GM23338 (cell line): ENCODE measurements at regions not wholly inside any gene's neighbourhood (a gene's known extent, or its start where the extent isn't known, plus 50 kb on each side); places are given as distances from the start of the nearest gene placed in this dataset.

Source experiments
- ATAC-seq: fragments of 200-7000 bp; cut with Tn5 transposase; 3 replicates; pipeline ENCODE4 v1.9.1; 2020
- DNase-seq: peaks from one replicate; pipeline ENCODE4 v3.0.0-alpha.2; 2015; ENCODE audit warnings: low spot score
- H2AFZ ChIP-seq: fragments of 200-600 bp; sonication (generic); 2 replicates; pipeline ENCODE4 v1.8.0; 2016; ENCODE audit warnings: antibody characterized with exemption, mild to moderate bottlenecking, moderate library complexity
- H3F3A ChIP-seq: fragments of 200-600 bp; sonication (generic); replicated peaks from 2 replicates; pipeline ENCODE4 v1.8.0; 2017; ENCODE audit warnings: antibody characterized with exemption, mixed run types, low read depth
- H3K27ac ChIP-seq: fragments of 200-600 bp; sonication (generic); 2 replicates; pipeline ENCODE4 v1.6.1; 2016; ENCODE audit warnings: low read depth
- H3K27me3 ChIP-seq: fragments of 200-600 bp; sonication (generic); 2 replicates; pipeline ENCODE4 v1.8.0; 2016; ENCODE audit warnings: mild to moderate bottlenecking, mixed run types, moderate library complexity; ENCODE audit not compliant: insufficient read depth
- H3K36me3 ChIP-seq: fragments of 200-600 bp; sonication (generic); 2 replicates; pipeline ENCODE4 v1.8.0; 2016; ENCODE audit warnings: mild to moderate bottlenecking; ENCODE audit not compliant: insufficient read depth
- H3K4me1 ChIP-seq: fragments of 200-600 bp; sonication (generic); 2 replicates; pipeline ENCODE4 v1.8.0; 2016; ENCODE audit warnings: mild to moderate bottlenecking, moderate library complexity; ENCODE audit not compliant: insufficient read depth
- H3K4me2 ChIP-seq: fragments of 200-600 bp; sonication (generic); 2 replicates; pipeline ENCODE4 v1.7.1; 2017; ENCODE audit warnings: mixed run types
- H3K4me3 ChIP-seq: fragments of 200-600 bp; sonication (generic); 2 replicates; pipeline ENCODE4 v1.6.1; 2016; ENCODE audit warnings: mixed run types
- H3K79me2 ChIP-seq: fragments of 200-600 bp; sonication (generic); replicated peaks from 2 replicates; pipeline ENCODE4 v1.8.0; 2017; ENCODE audit warnings: mild to moderate bottlenecking; ENCODE audit not compliant: insufficient read depth
- H3K9me2 ChIP-seq: fragments of 200-600 bp; sonication (generic); 2 replicates; pipeline ENCODE4 v1.8.0; 2017; ENCODE audit not compliant: insufficient read depth
- H4K20me1 ChIP-seq: fragments of 200-600 bp; sonication (generic); replicated peaks from 2 replicates; pipeline ENCODE4 v1.8.0; 2017; ENCODE audit warnings: mild to moderate bottlenecking; ENCODE audit not compliant: insufficient read depth
- H3K27ac Mint-ChIP-seq: 2 replicates; pipeline ENCODE4 v1.8.0; 2020; ENCODE audit warnings: inconsistent platforms, mild to moderate bottlenecking, moderate library complexity, mixed read lengths
- H3K27me3 Mint-ChIP-seq: 3 replicates; pipeline ENCODE4 v1.8.0; 2022; ENCODE audit warnings: low read depth, mild to moderate bottlenecking, moderate library complexity, mixed read lengths, inconsistent platforms; ENCODE audit not compliant: insufficient read depth, poor library complexity
- H3K36me3 Mint-ChIP-seq: 3 replicates; pipeline ENCODE4 v1.8.0; 2021; ENCODE audit warnings: low read depth, mild to moderate bottlenecking, inconsistent platforms, moderate library complexity, mixed read lengths
- H3K4me1 Mint-ChIP-seq: 3 replicates; pipeline ENCODE4 v1.8.0; 2020; ENCODE audit warnings: mild to moderate bottlenecking, inconsistent platforms, mixed read lengths
- H3K4me3 Mint-ChIP-seq: 3 replicates; pipeline ENCODE4 v1.8.0; 2021; ENCODE audit warnings: moderate library complexity, mild to moderate bottlenecking, inconsistent platforms, mixed read lengths
- H3K9me3 Mint-ChIP-seq: 3 replicates; pipeline ENCODE4 v1.8.0; 2020; ENCODE audit warnings: moderate library complexity, mild to moderate bottlenecking, inconsistent platforms, mixed read lengths
- CREB1 ChIP-seq: fragments of 250-450 bp; sonication (Bioruptor Pico); IDR thresholded peaks from 2 replicates; pipeline ENCODE4 v1.5.0; 2020; ENCODE audit warnings: low read depth, mild to moderate bottlenecking, moderate library complexity
- CTCF ChIP-seq, 2 experiments: fragments of 200-600 bp in 1 of 2; sonication (generic) in 1 of 2; conservative IDR thresholded peaks; 2 replicates each; pipeline versions ENCODE4 v1.5.1 to v1.6.1; 2016 to 2017; ENCODE audit warnings: antibody characterized with exemption in 2 of 2, low read depth in 2 of 2, mild to moderate bottlenecking in 2 of 2, moderate library complexity in 1 of 2
- ETS1 ChIP-seq: IDR thresholded peaks from 2 replicates; pipeline ENCODE4 v1.6.1; 2016; ENCODE audit warnings: antibody characterized with exemption
- EZH2 ChIP-seq: fragments of 200-600 bp; sonication (generic); IDR thresholded peaks from one replicate; pipeline ENCODE4 v1.8.0; 2017; ENCODE audit warnings: antibody characterized with exemption, mild to moderate bottlenecking, low read depth; ENCODE audit not compliant: unreplicated experiment
- EZH2phosphoT487 ChIP-seq: fragments of 200-600 bp; sonication (generic); IDR thresholded peaks from one replicate; pipeline ENCODE4 v1.8.1; 2018; ENCODE audit warnings: antibody characterized with exemption; ENCODE audit not compliant: unreplicated experiment
- JUNB ChIP-seq: IDR thresholded peaks from one replicate; pipeline ENCODE4 v1.6.1; 2016; ENCODE audit warnings: antibody characterized with exemption; ENCODE audit not compliant: unreplicated experiment
- NANOG ChIP-seq: IDR thresholded peaks from 2 replicates; pipeline ENCODE4 v1.6.1; 2016; ENCODE audit warnings: antibody characterized with exemption, borderline replicate concordance
- POLR2AphosphoS5 ChIP-seq: IDR thresholded peaks from 2 replicates; pipeline ENCODE4 v1.6.1; 2016; ENCODE audit warnings: antibody characterized with exemption, low read depth
- REST ChIP-seq: IDR thresholded peaks from one replicate; pipeline ENCODE4 v1.6.1; 2018; ENCODE audit warnings: antibody characterized with exemption; ENCODE audit not compliant: unreplicated experiment
- STAT1 ChIP-seq: IDR thresholded peaks from one replicate; pipeline ENCODE4 v1.6.1; 2016; ENCODE audit warnings: antibody characterized with exemption; ENCODE audit not compliant: unreplicated experiment
- ZNF114 ChIP-seq: fragments of 250-450 bp; sonication (Bioruptor Pico); IDR thresholded peaks from 2 replicates; pipeline ENCODE4 v1.5.0; 2020; ENCODE audit warnings: mild to moderate bottlenecking, moderate library complexity
- ZNF331 ChIP-seq: fragments of 250-450 bp; sonication (Bioruptor Pico); IDR thresholded peaks from 2 replicates; pipeline ENCODE4 v1.5.0; 2020; ENCODE audit warnings: low read depth, mild to moderate bottlenecking, moderate library complexity
- ZNF462 ChIP-seq: fragments of 250-450 bp; sonication (Bioruptor Pico); IDR thresholded peaks from 2 replicates; pipeline ENCODE4 v1.5.0; 2020; ENCODE audit warnings: mild to moderate bottlenecking, moderate library complexity

GRCh38 chr10:78642269-78642816, 426.4 kb upstream of the ZMIZ1 start:
- no peak overlapping the region for H3K4me3 ChIP-seq
- H3K4me3 Mint-ChIP-seq, result no peak overlapping the region
- no peaks in the 10 kb centered on the region for H3K79me2 ChIP-seq
- H3K4me2 ChIP-seq, result no peak overlapping the region
- no peak overlapping the region for H3K27ac Mint-ChIP-seq
- H3K9me3 Mint-ChIP-seq, result peaks cover 8% of the 10 kb centered on the region
- H3K4me1 ChIP-seq, result no peaks in the 10 kb centered on the region
- H3K4me1 Mint-ChIP-seq, result no peaks in the 10 kb centered on the region; the same call in 2 of the 3 replicates
- no peaks in the 10 kb centered on the region for H3K36me3 ChIP-seq
- TF ChIP-seq ZNF331, result no peak
- no peak for TF ChIP-seq EZH2
- TF ChIP-seq STAT1, result no peak
- TF ChIP-seq ZNF114 (CRISPR knock-in tag), result no peak
- no peak for TF ChIP-seq ETS1
- no peak for TF ChIP-seq CTCF (conservative IDR thresholded peaks at IDR 0.05; ENCODE audit: low read depth in 2 of 2)
- TF ChIP-seq ZNF462 (CRISPR knock-in tag), result no peak
- TF ChIP-seq JUNB, result no peak
- TF ChIP-seq POLR2AphosphoS5, result no peak
- no peak for TF ChIP-seq NANOG
- no peak for TF ChIP-seq REST
- TF ChIP-seq CREB1, result no peak
- TF ChIP-seq EZH2phosphoT487, result no peak
- H3K27ac ChIP-seq, result no peak overlapping the region
- H3K9me2 ChIP-seq, result peaks cover 10% of the 10 kb centered on the region
- ATAC-seq (no peak), DNase-seq (no peak)
- no peaks in the 10 kb centered on the region for H3K36me3 Mint-ChIP-seq
- H4K20me1 ChIP-seq, result no peaks in the 10 kb centered on the region
- H3K27me3 Mint-ChIP-seq, result no peaks in the 10 kb centered on the region
- H2AFZ ChIP-seq, result no peak overlapping the region
- no peaks in the 10 kb centered on the region for H3F3A ChIP-seq
- H3K27me3 ChIP-seq, result no peaks in the 10 kb centered on the region
